Mesendoderm (in vitro differentiated cells): ENCODE measurements at regions not wholly inside any gene's neighbourhood (a gene's known extent, or its start where the extent isn't known, plus 50 kb on each side); places are given as distances from the start of the nearest gene placed in this dataset.

Experiments
- DNase-seq: peaks from one replicate; pipeline ENCODE4 v3.0.0; 2013
- H2AK5ac ChIP-seq: 2 replicates; pipeline ENCODE4 v1.6.1; 2013; ENCODE audit warnings: low read length, inconsistent platforms
- H2BK120ac ChIP-seq: 2 replicates; pipeline ENCODE4 v1.6.1; 2013; ENCODE audit warnings: low read depth, mild to moderate bottlenecking, low read length, moderate library complexity, mixed read lengths
- H2BK15ac ChIP-seq: replicated peaks from 2 replicates; pipeline ENCODE4 v1.6.1; 2013; ENCODE audit warnings: low read depth, mild to moderate bottlenecking, moderate library complexity
- H2BK5ac ChIP-seq: 2 replicates; pipeline ENCODE4 v1.6.1; 2013; ENCODE audit warnings: low read length, inconsistent platforms
- H3K18ac ChIP-seq: 2 replicates; pipeline ENCODE4 v1.6.1; 2013; ENCODE audit warnings: mild to moderate bottlenecking, low read length, mixed read lengths
- H3K23ac ChIP-seq: one replicate; pipeline ENCODE4 v1.6.1; 2013; ENCODE audit warnings: low read length
- H3K27ac ChIP-seq: 2 replicates; pipeline ENCODE4 v1.5.1; 2013; ENCODE audit warnings: low read depth, mild to moderate bottlenecking, inconsistent platforms, low read length, moderate library complexity
- H3K27me3 ChIP-seq: 2 replicates; pipeline ENCODE4 v1.6.1; 2013; ENCODE audit warnings: low read length, control low read depth, mild to moderate bottlenecking, inconsistent platforms; ENCODE audit not compliant: insufficient read depth, poor library complexity
- H3K36me3 ChIP-seq: 2 replicates; pipeline ENCODE4 v1.6.1; 2013; ENCODE audit warnings: low read length, inconsistent platforms; ENCODE audit not compliant: control insufficient read depth, insufficient read depth
- H3K4ac ChIP-seq: one replicate; pipeline ENCODE4 v1.6.1; 2013; ENCODE audit warnings: low read depth, mild to moderate bottlenecking, low read length, moderate library complexity
- H3K4me1 ChIP-seq: 2 replicates; pipeline ENCODE4 v1.6.1; 2013; ENCODE audit warnings: low read depth, low read length, inconsistent platforms; ENCODE audit not compliant: control insufficient read depth
- H3K4me2 ChIP-seq: 2 replicates; pipeline ENCODE4 v1.6.1; 2013; ENCODE audit warnings: low read length
- H3K4me3 ChIP-seq: 2 replicates; pipeline ENCODE4 v1.5.1; 2013; ENCODE audit warnings: mild to moderate bottlenecking, low read length
- H3K56ac ChIP-seq: one replicate; pipeline ENCODE4 v1.6.1; 2013; ENCODE audit warnings: low read length
- H3K79me1 ChIP-seq: 2 replicates; pipeline ENCODE4 v1.6.1; 2013; ENCODE audit warnings: low read length, inconsistent platforms
- H3K79me2 ChIP-seq: 2 replicates; pipeline ENCODE4 v1.6.1; 2013; ENCODE audit warnings: mild to moderate bottlenecking, low read length; ENCODE audit not compliant: control insufficient read depth, insufficient read depth
- H3K9ac ChIP-seq: 2 replicates; pipeline ENCODE4 v1.6.1; 2013; ENCODE audit warnings: low read length, inconsistent platforms
- H4K5ac ChIP-seq: one replicate; pipeline ENCODE4 v1.6.1; 2013; ENCODE audit warnings: low read length
- H4K8ac ChIP-seq: one replicate; pipeline ENCODE4 v1.6.1; 2013; ENCODE audit warnings: low read depth, mild to moderate bottlenecking, control low read depth, low read length, moderate library complexity
- WGBS: extraction: QIAGEN DNeasy Blood & Tissue Kit; methylation state at CpG from one replicate; pipeline ENCODE4 v1.1.7; 2013; ENCODE audit warnings: low lambda C conversion rate, missing lambda C conversion rate; ENCODE audit not compliant: insufficient coverage; ENCODE audit errors: extremely low coverage; 5-methylcytosine and 5-hydroxymethylcytosine counted together

GRCh38 chrY:14238277-14238676, 182.2 kb downstream of the VCY1B start:
- Histone ChIP-seq H3K36me3 (no peaks in the 10 kb centered on the region), H4K8ac (no peak overlapping the region), H3K4me1 (no peaks in the 10 kb centered on the region), H2AK5ac (no peak overlapping the region), H3K56ac (no peak overlapping the region), H2BK15ac (no peak overlapping the region), H3K18ac (no peak overlapping the region), H3K79me1 (no peaks in the 10 kb centered on the region), H3K27ac (no peak overlapping the region), H3K9ac (no peak overlapping the region), H3K4me2 (no peak overlapping the region), H2BK120ac (no peak overlapping the region), H2BK5ac (no peak overlapping the region), H4K5ac (no peak overlapping the region), H3K4me3 (no peak overlapping the region), H3K4ac (no peak overlapping the region), H3K23ac (no peak overlapping the region), H3K27me3 (no peaks in the 10 kb centered on the region), H3K79me2 (no peaks in the 10 kb centered on the region)
- WGBS, result no CpG with 5 or more reads among the region's 4 CpGs
- no peak for DNase-seq

GRCh38 chrY:14246948-14247347, 190.9 kb downstream of the VCY1B start:
- DNase-seq, result no peak
- Histone ChIP-seq H3K56ac (no peak overlapping the region), H3K23ac (no peak overlapping the region), H2AK5ac (no peak overlapping the region), H3K18ac (no peak overlapping the region), H3K79me2 (no peaks in the 10 kb centered on the region), H3K4me3 (no peak overlapping the region), H4K8ac (no peak overlapping the region), H2BK120ac (no peak overlapping the region), H4K5ac (no peak overlapping the region), H2BK15ac (no peak overlapping the region), H3K4ac (no peak overlapping the region), H3K4me2 (no peak overlapping the region), H2BK5ac (no peak overlapping the region), H3K27ac (no peak overlapping the region), H3K4me1 (no peaks in the 10 kb centered on the region), H3K79me1 (no peaks in the 10 kb centered on the region), H3K36me3 (no peaks in the 10 kb centered on the region), H3K9ac (no peak overlapping the region), H3K27me3 (no peaks in the 10 kb centered on the region)
- WGBS, result no CpG with 5 or more reads among the region's 4 CpGs

- no peak overlapping the region for H3K18ac ChIP-seq
- no CpG with 5 or more reads among the region's 3 CpGs for WGBS
Measured at GRCh38 chrY:14248878-14249576, 193.0 kb downstream of the VCY1B start.

GRCh38 chrY:14255965-14256816, 200.2 kb downstream of the VCY1B start:
- Histone ChIP-seq H3K4me3 (no peak overlapping the region), H3K56ac (no peak overlapping the region), H3K27ac (no peak overlapping the region), H3K9ac (no peak overlapping the region), H2BK15ac (no peak overlapping the region), H2BK120ac (no peak overlapping the region), H4K5ac (no peak overlapping the region), H4K8ac (no peak overlapping the region), H3K23ac (no peak overlapping the region), H3K36me3 (no peaks in the 10 kb centered on the region), H3K4me1 (no peaks in the 10 kb centered on the region), H2AK5ac (no peak overlapping the region), H3K79me2 (no peaks in the 10 kb centered on the region), H2BK5ac (no peak overlapping the region), H3K79me1 (no peaks in the 10 kb centered on the region), H3K18ac (no peak overlapping the region), H3K4me2 (no peak overlapping the region), H3K4ac (no peak overlapping the region), H3K27me3 (no peaks in the 10 kb centered on the region)
- no peak for DNase-seq
- WGBS, result no CpG with 5 or more reads among the region's 10 CpGs

More at GRCh38 chrY:14248878-14249576, 193.0 kb downstream of the VCY1B start:
- Histone ChIP-seq H2BK15ac (no peak overlapping the region), H3K27me3 (no peaks in the 10 kb centered on the region), H3K27ac (no peak overlapping the region), H2BK5ac (no peak overlapping the region), H3K4me1 (no peaks in the 10 kb centered on the region), H4K5ac (no peak overlapping the region), H3K4me2 (no peak overlapping the region), H3K9ac (no peak overlapping the region), H3K56ac (no peak overlapping the region), H3K36me3 (no peaks in the 10 kb centered on the region), H3K79me1 (no peaks in the 10 kb centered on the region), H3K23ac (no peak overlapping the region), H2BK120ac (no peak overlapping the region), H3K4ac (no peak overlapping the region), H4K8ac (no peak overlapping the region), H2AK5ac (no peak overlapping the region), H3K79me2 (no peaks in the 10 kb centered on the region), H3K4me3 (no peak overlapping the region)
- no peak for DNase-seq

- no peak overlapping the region for H3K4me2 ChIP-seq
- no peak overlapping the region for H2BK5ac ChIP-seq
- H2BK120ac ChIP-seq, result no peak overlapping the region
- no peak overlapping the region for H3K4ac ChIP-seq
- no peak overlapping the region for H3K9ac ChIP-seq
- H3K56ac ChIP-seq, result no peak overlapping the region
- H3K27me3 ChIP-seq, result no peaks in the 10 kb centered on the region
- H3K4me1 ChIP-seq, result no peaks in the 10 kb centered on the region
- H4K8ac ChIP-seq, result no peak overlapping the region
- no peak overlapping the region for H3K18ac ChIP-seq
- no peak for DNase-seq
- H4K5ac ChIP-seq, result no peak overlapping the region
- no peak overlapping the region for H3K27ac ChIP-seq
- H3K23ac ChIP-seq, result no peak overlapping the region
- no CpG with 5 or more reads among the region's 1 CpG for WGBS
- no peaks in the 10 kb centered on the region for H3K36me3 ChIP-seq
- no peaks in the 10 kb centered on the region for H3K79me2 ChIP-seq
- H2AK5ac ChIP-seq, result no peak overlapping the region
- no peak overlapping the region for H2BK15ac ChIP-seq
- no peak overlapping the region for H3K4me3 ChIP-seq
- no peaks in the 10 kb centered on the region for H3K79me1 ChIP-seq
Measured at GRCh38 chrY:14256817-14257168, 200.8 kb downstream of the VCY1B start.
